ENCODE measurements at regions not wholly inside any gene's neighbourhood (a gene's known extent, or its start where the extent isn't known, plus 50 kb on each side); places are given as distances from the start of the nearest gene placed in this dataset.

GRCh38 chr9:108536836-108537601 lies 318.8 kb downstream of the ACTL7B start:
- DNase-seq (no peak), ATAC-seq (ENCODE audit: low read depth) (no peak)
- no peaks in the 10 kb centered on the region for H3K36me3 Mint-ChIP-seq (ENCODE audit: low read depth)
- intact Hi-C loops (cut with micrococcal nuclease), result no loop called here
- no peaks in the 10 kb centered on the region for H3K9me3 Mint-ChIP-seq
- ChIA-PET CTCF (interaction anchor here (1.1 kb wide), 1 partner anchor 10 kb away, joined by 3 read pairs; no protein-coding TSS in a partner anchor), POLR2A (no interaction called here)
- H3K4me3 Mint-ChIP-seq, result no peak overlapping the region
- no peaks in the 10 kb centered on the region for H3K4me1 Mint-ChIP-seq
- TF ChIP-seq CTCF (IDR thresholded peaks at IDR 0.05), result no peak
- peaks cover 4% of the 10 kb centered on the region for H3K27me3 Mint-ChIP-seq
- H3K27ac Mint-ChIP-seq, result no peak overlapping the region

- ATAC-seq (ENCODE audit: low read depth), result no peak
- no peak for TF ChIP-seq CTCF (IDR thresholded peaks at IDR 0.05)
- H3K9me3 Mint-ChIP-seq, result no peaks in the 10 kb centered on the region
- POLR2A ChIA-PET, result no interaction called here
- H3K4me1 Mint-ChIP-seq, result no peaks in the 10 kb centered on the region
- intact Hi-C loops (cut with micrococcal nuclease), result no loop called here
- H3K27me3 Mint-ChIP-seq, result peaks cover 4% of the 10 kb centered on the region
- no peak overlapping the region for H3K4me3 Mint-ChIP-seq
- H3K36me3 Mint-ChIP-seq (ENCODE audit: low read depth), result no peaks in the 10 kb centered on the region
- no peak overlapping the region for H3K27ac Mint-ChIP-seq
- no peak for DNase-seq
- CTCF ChIA-PET, result interaction anchor here (1.5 kb wide), 1 partner anchor 1070 kb away, joined by 4 read pairs; no protein-coding TSS in a partner anchor
Measured at GRCh38 chr9:108535526-108535925, 320.3 kb downstream of the ACTL7B start.

- no peaks in the 10 kb centered on the region for H3K4me1 Mint-ChIP-seq
- intact Hi-C loops (cut with micrococcal nuclease), result no loop called here
- POLR2A ChIA-PET, result no interaction called here
Measured at GRCh38 chr9:108534741-108535140, 321.0 kb downstream of the ACTL7B start.

GRCh38 chr9:108530141-108530540 lies 325.6 kb downstream of the ACTL7B start:
- Mint-ChIP-seq H3K27ac (no peak overlapping the region), H3K9me3 (no peaks in the 10 kb centered on the region), H3K27me3 (peaks cover 5% of the 10 kb centered on the region), H3K4me1 (no peaks in the 10 kb centered on the region), H3K4me3 (no peak overlapping the region), H3K36me3 (ENCODE audit: low read depth) (no peaks in the 10 kb centered on the region)
- POLR2A ChIA-PET, result no interaction called here
- intact Hi-C loops (cut with micrococcal nuclease), result no loop called here
- TF ChIP-seq CTCF (IDR thresholded peaks at IDR 0.05), result no peak
- no peak for ATAC-seq (ENCODE audit: low read depth)
- no peak for DNase-seq
- CTCF ChIA-PET, result no interaction called here

More at GRCh38 chr9:108534741-108535140, 321.0 kb downstream of the ACTL7B start:
- no peaks in the 10 kb centered on the region for H3K36me3 Mint-ChIP-seq (ENCODE audit: low read depth)
- no peak overlapping the region for H3K4me3 Mint-ChIP-seq
- DNase-seq (no peak), ATAC-seq (ENCODE audit: low read depth) (no peak)
- no peak for TF ChIP-seq CTCF (IDR thresholded peaks at IDR 0.05)
- H3K27me3 Mint-ChIP-seq, result peaks cover 4% of the 10 kb centered on the region
- no peaks in the 10 kb centered on the region for H3K9me3 Mint-ChIP-seq
- H3K27ac Mint-ChIP-seq, result no peak overlapping the region
- CTCF ChIA-PET, result interaction anchor here (1.5 kb wide), 1 partner anchor 1069 kb away, joined by 4 read pairs; no protein-coding TSS in a partner anchor

- Mint-ChIP-seq H3K27ac (no peak overlapping the region), H3K27me3 (peaks cover 2% of the 10 kb centered on the region), H3K9me3 (no peaks in the 10 kb centered on the region), H3K4me1 (no peaks in the 10 kb centered on the region), H3K36me3 (ENCODE audit: low read depth) (no peaks in the 10 kb centered on the region), H3K4me3 (no peak overlapping the region)
- no peak for TF ChIP-seq CTCF (IDR thresholded peaks at IDR 0.05)
- intact Hi-C loops (cut with micrococcal nuclease), result no loop called here
- ATAC-seq (ENCODE audit: low read depth), result no peak
- ChIA-PET CTCF (no interaction called here), POLR2A (no interaction called here)
- DNase-seq, result no peak
Measured at GRCh38 chr9:108528231-108528630, 327.6 kb downstream of the ACTL7B start.
